CD14-positive monocyte (primary cell): ENCODE measurements at regions not wholly inside any gene's neighbourhood (a gene's known extent, or its start where the extent isn't known, plus 50 kb on each side); places are given as distances from the start of the nearest gene placed in this dataset.

ENCODE experiments used
- DNase-seq, 3 donors: peaks; one replicate each; pipeline ENCODE4 v3.0.0-alpha.2; 2011 to 2022
- H2AFZ ChIP-seq: 2 replicates; pipeline ENCODE4 v1.6.0; 2012; ENCODE audit warnings: mild to moderate bottlenecking, low read depth, low read length, inconsistent platforms; ENCODE audit not compliant: insufficient read depth, poor library complexity, severe bottlenecking
- H3K27ac ChIP-seq, 2 donors: 1 replicate in 1 of 2; 2 replicates in 1 of 2; pipeline ENCODE4 v1.5.1; 2012 to 2013; ENCODE audit warnings: low read length in 2 of 2, control low read depth in 1 of 2, inconsistent platforms in 1 of 2, low read depth in 1 of 2, mild to moderate bottlenecking in 1 of 2
- H3K27me3 ChIP-seq, 2 donors: one replicate each; pipeline versions ENCODE4 v1.6.0 to v1.6.1; 2011 to 2013; ENCODE audit warnings: low read length in 2 of 2; ENCODE audit not compliant: control insufficient read depth in 2 of 2, insufficient read depth in 2 of 2
- H3K36me3 ChIP-seq, 2 donors: replicated peaks in 1 of 2; 1 replicate in 1 of 2; 2 replicates in 1 of 2; pipeline versions ENCODE4 v1.5.1 to v1.6.1; 2012 to 2013; ENCODE audit warnings: low read length in 2 of 2, control low read depth in 1 of 2, inconsistent platforms in 1 of 2, mild to moderate bottlenecking in 1 of 2; ENCODE audit not compliant: insufficient read depth in 2 of 2, control insufficient read depth in 1 of 2
- H3K4me1 ChIP-seq, 2 donors: 1 replicate in 1 of 2; 2 replicates in 1 of 2; pipeline versions ENCODE4 v1.5.1 to v1.6.1; 2012 to 2013; ENCODE audit warnings: low read length in 2 of 2, control low read depth in 1 of 2, inconsistent platforms in 1 of 2, mild to moderate bottlenecking in 1 of 2, moderate library complexity in 1 of 2; ENCODE audit not compliant: insufficient read depth in 2 of 2, control insufficient read depth in 1 of 2
- H3K4me2 ChIP-seq: replicated peaks from 2 replicates; pipeline ENCODE3; 2012; ENCODE audit warnings: low read length, moderate library complexity, mild to moderate bottlenecking; ENCODE audit not compliant: poor library complexity, severe bottlenecking; ENCODE audit errors: extremely low read depth
- H3K4me3 ChIP-seq, 3 experiments: fragments of 200-600 bp in 1 of 3; sonication (generic) in 1 of 3; replicated peaks in 1 of 3; 1 replicate in 2 of 3; 2 replicates in 1 of 3; pipeline ENCODE4 v1.5.1; 2011 to 2013; ENCODE audit warnings: low read length in 3 of 3, mild to moderate bottlenecking in 3 of 3, control low read depth in 2 of 3, low read depth in 2 of 3, inconsistent platforms in 1 of 3, moderate library complexity in 1 of 3
- H3K79me2 ChIP-seq: 2 replicates; pipeline ENCODE4 v1.6.0; 2012; ENCODE audit warnings: mild to moderate bottlenecking, control low read depth, inconsistent platforms, low read length, moderate library complexity; ENCODE audit not compliant: insufficient read depth
- H3K9ac ChIP-seq: 2 replicates; pipeline ENCODE4 v1.6.0; 2017; ENCODE audit warnings: low read length, mild to moderate bottlenecking; ENCODE audit not compliant: insufficient read depth, poor library complexity, severe bottlenecking
- H3K9me3 ChIP-seq, 2 donors: replicated peaks in 1 of 2; 1 replicate in 1 of 2; 2 replicates in 1 of 2; pipeline versions ENCODE4 v1.5.1 to v1.6.1; 2012 to 2013; ENCODE audit warnings: low read length in 2 of 2, control low read depth in 1 of 2; ENCODE audit not compliant: control insufficient read depth in 1 of 2, insufficient read depth in 1 of 2
- H4K20me1 ChIP-seq: 2 replicates; pipeline ENCODE4 v1.6.0; 2012; ENCODE audit warnings: mild to moderate bottlenecking, low read length, control low read depth, moderate library complexity; ENCODE audit not compliant: insufficient read depth
- H3K27ac Mint-ChIP-seq, 7 donors: one replicate each; pipeline ENCODE4 v1.8.0; 2020; ENCODE audit warnings: mild to moderate bottlenecking in 7 of 7, mixed read lengths in 7 of 7, moderate library complexity in 6 of 7, inconsistent platforms in 2 of 7
- H3K27me3 Mint-ChIP-seq, 3 donors: one replicate each; pipeline ENCODE4 v1.8.0; 2021 to 2022; ENCODE audit warnings: low read depth in 3 of 3, mild to moderate bottlenecking in 3 of 3, mixed read lengths in 3 of 3, moderate library complexity in 3 of 3, inconsistent platforms in 1 of 3
- H3K36me3 Mint-ChIP-seq, 2 donors: one replicate each; pipeline ENCODE4 v1.8.0; 2020; ENCODE audit warnings: mixed read lengths in 2 of 2, inconsistent platforms in 1 of 2, mild to moderate bottlenecking in 1 of 2
- H3K4me1 Mint-ChIP-seq: one replicate; pipeline ENCODE4 v1.8.0; 2020; ENCODE audit warnings: mild to moderate bottlenecking, mixed read lengths
- H3K4me3 Mint-ChIP-seq, 2 donors: one replicate each; pipeline ENCODE4 v1.8.0; 2020; ENCODE audit warnings: mild to moderate bottlenecking in 2 of 2, mixed read lengths in 2 of 2, moderate library complexity in 1 of 2
- H3K9me3 Mint-ChIP-seq, 7 donors: one replicate each; pipeline ENCODE4 v1.8.0; 2020 to 2022; ENCODE audit warnings: mixed read lengths in 7 of 7, mild to moderate bottlenecking in 6 of 7, moderate library complexity in 6 of 7, inconsistent platforms in 2 of 7
- WGBS: methylation state at CpG from one replicate; pipeline ENCODE4 v1.1.5; 2013; ENCODE audit warnings: missing lambda C conversion rate; ENCODE audit not compliant: insufficient coverage; 5-methylcytosine and 5-hydroxymethylcytosine counted together
- intact Hi-C, 2 donors: fragments of 100-400 bp; cut with micrococcal nuclease; formaldehyde crosslinking; loops; one replicate each; pipeline versions ENCODE4 v1.15.0 to v1.15.1; 2023
- TF ChIP-seq, protein P1 (sequence below): fragments of 200-600 bp; IDR thresholded peaks from one replicate; pipeline ENCODE4 v1.8.0; 2022; ENCODE audit warnings: antibody characterized with exemption, mild to moderate bottlenecking

DNA sequence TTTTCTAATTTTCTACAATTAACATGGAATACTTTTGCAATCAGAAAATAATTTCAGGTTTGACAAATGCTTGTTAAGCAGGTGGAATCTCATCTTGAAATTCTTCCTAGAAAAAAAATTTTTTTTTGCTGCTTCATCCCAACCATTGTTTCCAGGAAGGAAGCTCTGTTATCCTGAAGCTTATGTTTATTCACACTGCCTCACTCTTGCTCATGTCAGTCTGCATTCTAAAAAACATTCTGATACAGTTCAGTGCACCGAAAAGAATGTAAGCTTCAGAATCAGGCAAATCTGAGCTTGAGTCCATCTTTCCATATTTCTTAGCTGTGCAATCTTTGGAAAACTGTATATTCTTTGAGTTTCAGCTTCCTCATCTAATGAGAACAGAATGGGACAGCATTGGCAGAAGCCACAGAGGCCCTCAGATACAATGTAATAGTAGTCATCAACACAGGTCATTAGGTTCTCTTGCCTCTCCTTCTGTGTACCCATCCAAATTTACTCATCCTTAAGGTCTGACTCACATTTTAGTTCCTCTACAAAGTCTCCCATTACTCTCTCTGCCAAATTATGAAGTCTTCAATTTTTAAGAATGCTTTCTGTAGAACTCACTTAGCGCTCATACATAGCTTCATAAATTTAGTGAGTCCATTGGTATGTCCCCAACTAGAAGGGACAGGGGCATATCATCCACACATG lies 881.8 kb upstream of the NR2F2 start:
- Histone ChIP-seq H3K4me3 (no peak overlapping the region), H4K20me1 (no peaks in the 10 kb centered on the region), H3K36me3 (no peaks in the 10 kb centered on the region), H3K79me2 (no peaks in the 10 kb centered on the region), H2AFZ (no peak overlapping the region), H3K27ac (no peak overlapping the region), H3K9me3 (no peaks in the 10 kb centered on the region), H3K4me1 (no peaks in the 10 kb centered on the region), H3K4me2 (no peak overlapping the region), H3K27me3 (no peaks in the 10 kb centered on the region), H3K9ac (no peak overlapping the region)
- H3K4me3 Mint-ChIP-seq, result no peak overlapping the region
- intact Hi-C loops, result no loop called here
- H3K27ac Mint-ChIP-seq, result no peak overlapping the region
- H3K36me3 Mint-ChIP-seq, result no peaks in the 10 kb centered on the region
- H3K4me1 Mint-ChIP-seq, result no peaks in the 10 kb centered on the region
- 88% methylated on average over 1 of the region's 2 CpGs for WGBS
- no peak for DNase-seq
- TF ChIP-seq, protein P1, sequence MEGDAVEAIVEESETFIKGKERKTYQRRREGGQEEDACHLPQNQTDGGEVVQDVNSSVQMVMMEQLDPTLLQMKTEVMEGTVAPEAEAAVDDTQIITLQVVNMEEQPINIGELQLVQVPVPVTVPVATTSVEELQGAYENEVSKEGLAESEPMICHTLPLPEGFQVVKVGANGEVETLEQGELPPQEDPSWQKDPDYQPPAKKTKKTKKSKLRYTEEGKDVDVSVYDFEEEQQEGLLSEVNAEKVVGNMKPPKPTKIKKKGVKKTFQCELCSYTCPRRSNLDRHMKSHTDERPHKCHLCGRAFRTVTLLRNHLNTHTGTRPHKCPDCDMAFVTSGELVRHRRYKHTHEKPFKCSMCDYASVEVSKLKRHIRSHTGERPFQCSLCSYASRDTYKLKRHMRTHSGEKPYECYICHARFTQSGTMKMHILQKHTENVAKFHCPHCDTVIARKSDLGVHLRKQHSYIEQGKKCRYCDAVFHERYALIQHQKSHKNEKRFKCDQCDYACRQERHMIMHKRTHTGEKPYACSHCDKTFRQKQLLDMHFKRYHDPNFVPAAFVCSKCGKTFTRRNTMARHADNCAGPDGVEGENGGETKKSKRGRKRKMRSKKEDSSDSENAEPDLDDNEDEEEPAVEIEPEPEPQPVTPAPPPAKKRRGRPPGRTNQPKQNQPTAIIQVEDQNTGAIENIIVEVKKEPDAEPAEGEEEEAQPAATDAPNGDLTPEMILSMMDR, result no peak
- H3K27me3 Mint-ChIP-seq, result peaks cover 0 to 5% (median 1%) of the 10 kb centered on the region in 3 donors
- H3K9me3 Mint-ChIP-seq, result peaks cover 0 to 5% (median 0%) of the 10 kb centered on the region in 7 donors

DNA sequence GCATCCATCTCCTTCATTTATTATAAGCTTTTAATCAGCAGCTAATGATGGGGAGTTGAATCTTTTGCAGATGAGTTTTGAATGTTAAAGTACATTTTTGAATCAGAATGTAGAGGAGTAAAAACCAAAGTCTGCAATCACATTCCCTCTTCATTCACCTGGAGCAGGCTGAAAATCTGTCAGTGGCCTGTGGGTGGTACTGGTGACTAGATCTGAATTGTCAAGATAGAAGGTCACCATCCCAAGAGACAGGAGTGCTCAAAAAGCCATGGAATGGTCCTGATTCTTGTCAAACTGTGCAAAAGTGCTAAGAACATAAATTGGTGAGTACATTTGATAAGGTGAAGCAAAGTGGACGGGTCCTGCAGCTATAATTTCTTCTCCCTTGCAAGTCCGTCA lies 881.3 kb upstream of the NR2F2 start:
- no peak overlapping the region for H3K4me3 Mint-ChIP-seq

More for the DNA sequence above, 881.3 kb upstream of the NR2F2 start:
- Histone ChIP-seq H4K20me1 (no peaks in the 10 kb centered on the region), H3K4me2 (no peak overlapping the region), H3K9me3 (no peaks in the 10 kb centered on the region), H2AFZ (no peak overlapping the region), H3K27me3 (no peaks in the 10 kb centered on the region), H3K79me2 (no peaks in the 10 kb centered on the region), H3K4me3 (no peak overlapping the region), H3K9ac (no peak overlapping the region), H3K27ac (no peak overlapping the region), H3K4me1 (no peaks in the 10 kb centered on the region), H3K36me3 (no peaks in the 10 kb centered on the region)
- no peak for DNase-seq
- intact Hi-C loops, result no loop called here
- no peaks in the 10 kb centered on the region for H3K36me3 Mint-ChIP-seq
- H3K27ac Mint-ChIP-seq, result no peak overlapping the region
- H3K4me1 Mint-ChIP-seq, result no peaks in the 10 kb centered on the region
- peaks cover 0 to 5% (median 0%) of the 10 kb centered on the region in 7 donors for H3K9me3 Mint-ChIP-seq
- TF ChIP-seq, protein P1, result no peak
- no CpG with 5 or more reads among the region's 2 CpGs for WGBS
- H3K27me3 Mint-ChIP-seq, result peaks cover 1 to 6% (median 1%) of the 10 kb centered on the region in 3 donors
